CD14-positive monocyte (primary cell): ENCODE measurements at regions not wholly inside any gene's neighbourhood (a gene's known extent, or its start where the extent isn't known, plus 50 kb on each side); places are given as distances from the start of the nearest gene placed in this dataset.

Experiments used
- DNase-seq, 3 donors: peaks; one replicate each; pipeline ENCODE4 v3.0.0-alpha.2; 2011 to 2022
- H2AFZ ChIP-seq: 2 replicates; pipeline ENCODE4 v1.6.0; 2012; ENCODE audit warnings: mild to moderate bottlenecking, low read depth, low read length, inconsistent platforms; ENCODE audit not compliant: insufficient read depth, poor library complexity, severe bottlenecking
- H3K27ac ChIP-seq, 2 donors: 1 replicate in 1 of 2; 2 replicates in 1 of 2; pipeline ENCODE4 v1.5.1; 2012 to 2013; ENCODE audit warnings: low read length in 2 of 2, control low read depth in 1 of 2, inconsistent platforms in 1 of 2, low read depth in 1 of 2, mild to moderate bottlenecking in 1 of 2
- H3K27me3 ChIP-seq, 2 donors: one replicate each; pipeline versions ENCODE4 v1.6.0 to v1.6.1; 2011 to 2013; ENCODE audit warnings: low read length in 2 of 2; ENCODE audit not compliant: control insufficient read depth in 2 of 2, insufficient read depth in 2 of 2
- H3K36me3 ChIP-seq, 2 donors: replicated peaks in 1 of 2; 1 replicate in 1 of 2; 2 replicates in 1 of 2; pipeline versions ENCODE4 v1.5.1 to v1.6.1; 2012 to 2013; ENCODE audit warnings: low read length in 2 of 2, control low read depth in 1 of 2, inconsistent platforms in 1 of 2, mild to moderate bottlenecking in 1 of 2; ENCODE audit not compliant: insufficient read depth in 2 of 2, control insufficient read depth in 1 of 2
- H3K4me1 ChIP-seq, 2 donors: 1 replicate in 1 of 2; 2 replicates in 1 of 2; pipeline versions ENCODE4 v1.5.1 to v1.6.1; 2012 to 2013; ENCODE audit warnings: low read length in 2 of 2, control low read depth in 1 of 2, inconsistent platforms in 1 of 2, mild to moderate bottlenecking in 1 of 2, moderate library complexity in 1 of 2; ENCODE audit not compliant: insufficient read depth in 2 of 2, control insufficient read depth in 1 of 2
- H3K4me2 ChIP-seq: replicated peaks from 2 replicates; pipeline ENCODE3; 2012; ENCODE audit warnings: low read length, moderate library complexity, mild to moderate bottlenecking; ENCODE audit not compliant: poor library complexity, severe bottlenecking; ENCODE audit errors: extremely low read depth
- H3K4me3 ChIP-seq, 3 experiments: fragments of 200-600 bp in 1 of 3; sonication (generic) in 1 of 3; replicated peaks in 1 of 3; 1 replicate in 2 of 3; 2 replicates in 1 of 3; pipeline ENCODE4 v1.5.1; 2011 to 2013; ENCODE audit warnings: low read length in 3 of 3, mild to moderate bottlenecking in 3 of 3, control low read depth in 2 of 3, low read depth in 2 of 3, inconsistent platforms in 1 of 3, moderate library complexity in 1 of 3
- H3K79me2 ChIP-seq: 2 replicates; pipeline ENCODE4 v1.6.0; 2012; ENCODE audit warnings: mild to moderate bottlenecking, control low read depth, inconsistent platforms, low read length, moderate library complexity; ENCODE audit not compliant: insufficient read depth
- H3K9ac ChIP-seq: 2 replicates; pipeline ENCODE4 v1.6.0; 2017; ENCODE audit warnings: low read length, mild to moderate bottlenecking; ENCODE audit not compliant: insufficient read depth, poor library complexity, severe bottlenecking
- H3K9me3 ChIP-seq, 2 donors: replicated peaks in 1 of 2; 1 replicate in 1 of 2; 2 replicates in 1 of 2; pipeline versions ENCODE4 v1.5.1 to v1.6.1; 2012 to 2013; ENCODE audit warnings: low read length in 2 of 2, control low read depth in 1 of 2; ENCODE audit not compliant: control insufficient read depth in 1 of 2, insufficient read depth in 1 of 2
- H4K20me1 ChIP-seq: 2 replicates; pipeline ENCODE4 v1.6.0; 2012; ENCODE audit warnings: mild to moderate bottlenecking, low read length, control low read depth, moderate library complexity; ENCODE audit not compliant: insufficient read depth
- H3K27ac Mint-ChIP-seq, 7 donors: one replicate each; pipeline ENCODE4 v1.8.0; 2020; ENCODE audit warnings: mild to moderate bottlenecking in 7 of 7, mixed read lengths in 7 of 7, moderate library complexity in 6 of 7, inconsistent platforms in 2 of 7
- H3K27me3 Mint-ChIP-seq, 3 donors: one replicate each; pipeline ENCODE4 v1.8.0; 2021 to 2022; ENCODE audit warnings: low read depth in 3 of 3, mild to moderate bottlenecking in 3 of 3, mixed read lengths in 3 of 3, moderate library complexity in 3 of 3, inconsistent platforms in 1 of 3
- H3K36me3 Mint-ChIP-seq, 2 donors: one replicate each; pipeline ENCODE4 v1.8.0; 2020; ENCODE audit warnings: mixed read lengths in 2 of 2, inconsistent platforms in 1 of 2, mild to moderate bottlenecking in 1 of 2
- H3K4me1 Mint-ChIP-seq: one replicate; pipeline ENCODE4 v1.8.0; 2020; ENCODE audit warnings: mild to moderate bottlenecking, mixed read lengths
- H3K4me3 Mint-ChIP-seq, 2 donors: one replicate each; pipeline ENCODE4 v1.8.0; 2020; ENCODE audit warnings: mild to moderate bottlenecking in 2 of 2, mixed read lengths in 2 of 2, moderate library complexity in 1 of 2
- H3K9me3 Mint-ChIP-seq, 7 donors: one replicate each; pipeline ENCODE4 v1.8.0; 2020 to 2022; ENCODE audit warnings: mixed read lengths in 7 of 7, mild to moderate bottlenecking in 6 of 7, moderate library complexity in 6 of 7, inconsistent platforms in 2 of 7
- CTCF ChIP-seq: fragments of 200-600 bp; IDR thresholded peaks from one replicate; pipeline ENCODE4 v1.8.0; 2022; ENCODE audit warnings: antibody characterized with exemption, mild to moderate bottlenecking
- WGBS: methylation state at CpG from one replicate; pipeline ENCODE4 v1.1.5; 2013; ENCODE audit warnings: missing lambda C conversion rate; ENCODE audit not compliant: insufficient coverage; 5-methylcytosine and 5-hydroxymethylcytosine counted together
- intact Hi-C, 2 donors: fragments of 100-400 bp; cut with micrococcal nuclease; formaldehyde crosslinking; loops; one replicate each; pipeline versions ENCODE4 v1.15.0 to v1.15.1; 2023

GRCh38 chr4:23036503-23036902, 343.8 kb downstream of the GBA3 start:
- H3K27ac Mint-ChIP-seq, result no peak overlapping the region
- Histone ChIP-seq H3K9ac (no peak overlapping the region), H3K4me3 (no peak overlapping the region), H3K4me2 (no peak overlapping the region), H3K9me3 (peaks cover 0 to 15% of the 10 kb centered on the region in 2 donors), H3K27ac (no peak overlapping the region), H3K27me3 (no peaks in the 10 kb centered on the region), H3K79me2 (no peaks in the 10 kb centered on the region), H3K4me1 (no peaks in the 10 kb centered on the region), H3K36me3 (no peaks in the 10 kb centered on the region), H2AFZ (no peak overlapping the region), H4K20me1 (no peaks in the 10 kb centered on the region)
- H3K4me1 Mint-ChIP-seq, result no peaks in the 10 kb centered on the region
- no peaks in the 10 kb centered on the region for H3K36me3 Mint-ChIP-seq
- intact Hi-C loops, result no loop called here
- H3K9me3 Mint-ChIP-seq, result peaks cover 0 to 8% (median 3%) of the 10 kb centered on the region in 7 donors
- no peaks in the 10 kb centered on the region for H3K27me3 Mint-ChIP-seq
- no peak for DNase-seq
- 67% methylated on average over 2 of the region's 3 CpGs for WGBS
- no peak for TF ChIP-seq CTCF
- H3K4me3 Mint-ChIP-seq, result no peak overlapping the region

- no peaks in the 10 kb centered on the region for H3K79me2 ChIP-seq
- Mint-ChIP-seq H3K27me3 (no peaks in the 10 kb centered on the region), H3K4me1 (no peaks in the 10 kb centered on the region), H3K9me3 (peaks cover 0 to 8% (median 3%) of the 10 kb centered on the region in 7 donors), H3K4me3 (no peak overlapping the region), H3K27ac (peak overlapping the region in 1 of 7 donors; percentile 50), H3K36me3 (no peaks in the 10 kb centered on the region)
- H3K36me3 ChIP-seq, result no peaks in the 10 kb centered on the region
- no peak overlapping the region for H3K4me2 ChIP-seq
- H3K27me3 ChIP-seq, result no peaks in the 10 kb centered on the region
- WGBS, result 94% methylated on average over 3 of the region's 3 CpGs
- H3K9ac ChIP-seq, result no peak overlapping the region
- no peak for DNase-seq
- no peak overlapping the region for H3K4me3 ChIP-seq
- peaks cover 0 to 15% of the 10 kb centered on the region in 2 donors for H3K9me3 ChIP-seq
- intact Hi-C loops, result no loop called here
- no peaks in the 10 kb centered on the region for H4K20me1 ChIP-seq
- no peak for TF ChIP-seq CTCF
- H3K4me1 ChIP-seq, result no peaks in the 10 kb centered on the region
- H3K27ac ChIP-seq, result no peak overlapping the region
- H2AFZ ChIP-seq, result no peak overlapping the region
Measured at GRCh38 chr4:23035521-23036056, 342.9 kb downstream of the GBA3 start.
